ENCODE measurements at regions not wholly inside any gene's neighbourhood (a gene's known extent, or its start where the extent isn't known, plus 50 kb on each side); places are given as distances from the start of the nearest gene placed in this dataset.

GRCh38 chr9:25548847-25549246 lies 129.4 kb downstream of the TUSC1 start:
- TF ChIP-seq CTCF (IDR thresholded peaks at IDR 0.05) (no peak), EP300 (IDR thresholded peaks at IDR 0.05) (no peak), POLR2A (IDR thresholded peaks at IDR 0.05) (no peak), POLR2AphosphoS5 (IDR thresholded peaks at IDR 0.05) (no peak)
